ENCODE measurements at regions not wholly inside any gene's neighbourhood (a gene's known extent, or its start where the extent isn't known, plus 50 kb on each side); places are given as distances from the start of the nearest gene placed in this dataset.

- intact Hi-C loops (cut with DNase I), result no loop called here
- no peak for DNase-seq
- Histone ChIP-seq H3K27me3 (no peaks in the 10 kb centered on the region), H3K27ac (no peak overlapping the region), H3K4me1 (peaks cover 0 to 1% (median 0%) of the 10 kb centered on the region in 4 donors), H3K9me3 (no peaks in the 10 kb centered on the region), H3K36me3 (no peaks in the 10 kb centered on the region), H3K4me3 (no peak overlapping the region)
- 61 to 77% methylated on average over 7 of the region's 7 CpGs for WGBS, 2 donors
- TF ChIP-seq CTCF (IDR thresholded peaks at IDR 0.05) (no peak), EP300 (IDR thresholded peaks at IDR 0.05) (no peak), POLR2AphosphoS5 (IDR thresholded peaks at IDR 0.05) (no peak), POLR2A (IDR thresholded peaks at IDR 0.05) (no peak)
Measured at GRCh38 chr10:113239566-113240350, 289.7 kb downstream of the TCF7L2 start.

- intact Hi-C loops (cut with DNase I), result no loop called here
- TF ChIP-seq POLR2AphosphoS5 (IDR thresholded peaks at IDR 0.05), result no peak
- no peaks in the 10 kb centered on the region for H3K9me3 ChIP-seq
- no peaks in the 10 kb centered on the region for H3K36me3 ChIP-seq
- H3K27me3 ChIP-seq, result no peaks in the 10 kb centered on the region
- peaks cover 0 to 11% (median 0%) of the 10 kb centered on the region in 4 donors for H3K4me1 ChIP-seq
- no peak overlapping the region for H3K4me3 ChIP-seq
- WGBS, 2 donors, result 69 to 85% methylated on average over 2 of the region's 2 CpGs
- no peak for DNase-seq
- H3K27ac ChIP-seq, result no peak overlapping the region
Measured at GRCh38 chr10:113240736-113241135, 290.7 kb downstream of the TCF7L2 start.

GRCh38 chr10:113241599-113242360, 291.7 kb downstream of the TCF7L2 start:
- no peak for DNase-seq
- no peaks in the 10 kb centered on the region for H3K36me3 ChIP-seq
- intact Hi-C loops (cut with DNase I), result no loop called here
- H3K27ac ChIP-seq, result no peak overlapping the region
- peaks cover 0 to 11% (median 0%) of the 10 kb centered on the region in 4 donors for H3K4me1 ChIP-seq
- H3K27me3 ChIP-seq, result no peaks in the 10 kb centered on the region
- TF ChIP-seq POLR2A (IDR thresholded peaks at IDR 0.05), result no peak
- TF ChIP-seq POLR2AphosphoS5 (IDR thresholded peaks at IDR 0.05), result no peak
- TF ChIP-seq CTCF (IDR thresholded peaks at IDR 0.05), result no peak
- no peak for TF ChIP-seq EP300 (IDR thresholded peaks at IDR 0.05)
- 46 to 81% methylated on average over 7 of the region's 7 CpGs for WGBS, 2 donors
- no peak overlapping the region for H3K4me3 ChIP-seq
- H3K9me3 ChIP-seq, result no peaks in the 10 kb centered on the region

GRCh38 chr10:113243311-113243710, 293.3 kb downstream of the TCF7L2 start:
- H3K36me3 ChIP-seq, result no peaks in the 10 kb centered on the region
- peaks cover 0 to 11% (median 0%) of the 10 kb centered on the region in 4 donors for H3K4me1 ChIP-seq
- DNase-seq, result no peak
- no peak overlapping the region for H3K27ac ChIP-seq
- H3K27me3 ChIP-seq, result no peaks in the 10 kb centered on the region
- no peaks in the 10 kb centered on the region for H3K9me3 ChIP-seq
- intact Hi-C loops (cut with DNase I), result no loop called here
- H3K4me3 ChIP-seq, result no peak overlapping the region
- WGBS, 2 donors, result 85 to 91% methylated on average over 2 of the region's 2 CpGs
- TF ChIP-seq POLR2A (IDR thresholded peaks at IDR 0.05) (no peak), CTCF (IDR thresholded peaks at IDR 0.05) (no peak), EP300 (IDR thresholded peaks at IDR 0.05) (no peak), POLR2AphosphoS5 (IDR thresholded peaks at IDR 0.05) (no peak)

- no peak for TF ChIP-seq CTCF (IDR thresholded peaks at IDR 0.05)
- no peak for TF ChIP-seq POLR2AphosphoS5 (IDR thresholded peaks at IDR 0.05)
- TF ChIP-seq EP300 (IDR thresholded peaks at IDR 0.05), result no peak
- TF ChIP-seq POLR2A (IDR thresholded peaks at IDR 0.05), result no peak
- Histone ChIP-seq H3K36me3 (no peaks in the 10 kb centered on the region), H3K4me3 (no peak overlapping the region), H3K9me3 (no peaks in the 10 kb centered on the region), H3K27ac (no peak overlapping the region), H3K4me1 (peaks cover 0 to 11% (median 0%) of the 10 kb centered on the region in 4 donors), H3K27me3 (no peaks in the 10 kb centered on the region)
- 84 to 89% methylated on average over 5 of the region's 5 CpGs for WGBS, 2 donors
- intact Hi-C loops (cut with DNase I), result no loop called here
- no peak for DNase-seq
Measured at GRCh38 chr10:113244750-113245149, 294.7 kb downstream of the TCF7L2 start.

Measured in sigmoid colon (tissue), 6 donors.